LoVo (cell line): ENCODE measurements at regions not wholly inside any gene's neighbourhood (a gene's known extent, or its start where the extent isn't known, plus 50 kb on each side); places are given as distances from the start of the nearest gene placed in this dataset.
A peak's percentile ranks its signal among the peaks of the same experiment; 100 is the strongest.
"Not testable (repeated sequence)": the region's sequence is repeated elsewhere in the genome, so short reads cannot be mapped to it uniquely, and the experiment has no call there.

ENCODE experiments used
- DNase-seq: peaks from one replicate; pipeline ENCODE4 v3.0.0-alpha.2; 2016; ENCODE audit warnings: low spot score

GRCh38 chr12:17695495-17695894 lies 394.5 kb downstream of the RERGL start:
- DNase-seq, result no peak

- DNase-seq, result no peak
Observed at GRCh38 chr12:17691369-17691768, 398.6 kb downstream of the RERGL start.

- no peak for DNase-seq
Observed at GRCh38 chr12:17680220-17680619, 409.8 kb downstream of the RERGL start.

GRCh38 chr12:17666641-17667324 lies 423.2 kb downstream of the RERGL start:
- no peak for DNase-seq

- no peak for DNase-seq
Observed at GRCh38 chr12:17665839-17666238, 424.2 kb downstream of the RERGL start.

- DNase-seq, result peak; percentile 31
Observed at GRCh38 chr12:17661250-17661649, 428.7 kb downstream of the RERGL start.

GRCh38 chr12:17652436-17652835 lies 437.6 kb downstream of the RERGL start:
- DNase-seq, result no peak

DNA sequence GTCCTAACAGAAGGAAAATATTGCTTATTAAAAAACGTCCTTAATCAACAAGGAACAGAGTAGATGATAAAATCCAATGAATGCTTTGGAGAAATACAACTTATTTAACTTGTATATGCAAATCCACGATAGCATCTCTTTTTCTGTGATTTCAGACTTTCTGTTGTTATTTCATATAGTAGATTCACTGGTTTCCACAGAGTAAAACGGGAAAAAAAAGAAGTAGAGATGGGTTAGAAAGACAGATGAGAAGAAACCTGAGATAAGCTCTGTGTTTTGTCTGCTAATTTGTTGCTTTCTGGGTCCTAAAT lies 447.7 kb downstream of the RERGL start:
- DNase-seq, result no peak

DNA sequence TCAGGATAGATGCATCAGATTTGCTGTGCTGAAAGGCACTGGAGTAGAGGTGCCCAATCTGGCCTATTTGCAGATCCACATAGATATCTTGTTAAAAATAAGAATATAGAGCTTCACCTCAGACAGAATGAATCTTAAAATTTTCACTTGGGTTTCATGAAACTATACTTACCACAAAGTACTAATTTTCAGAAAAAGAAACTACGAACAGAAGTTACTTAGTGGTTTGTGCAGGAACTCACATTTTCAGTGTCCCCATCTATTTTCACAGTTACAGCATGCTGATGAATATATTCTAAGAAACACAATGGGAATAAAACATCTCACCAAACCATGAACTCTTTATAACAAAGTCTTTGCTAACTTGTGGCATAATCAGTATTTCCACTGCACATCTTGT lies 449.4 kb downstream of the RERGL start:
- no peak for DNase-seq

- DNase-seq, result no peak
Observed at GRCh38 chr12:17618831-17619230, 471.2 kb downstream of the RERGL start.

DNA sequence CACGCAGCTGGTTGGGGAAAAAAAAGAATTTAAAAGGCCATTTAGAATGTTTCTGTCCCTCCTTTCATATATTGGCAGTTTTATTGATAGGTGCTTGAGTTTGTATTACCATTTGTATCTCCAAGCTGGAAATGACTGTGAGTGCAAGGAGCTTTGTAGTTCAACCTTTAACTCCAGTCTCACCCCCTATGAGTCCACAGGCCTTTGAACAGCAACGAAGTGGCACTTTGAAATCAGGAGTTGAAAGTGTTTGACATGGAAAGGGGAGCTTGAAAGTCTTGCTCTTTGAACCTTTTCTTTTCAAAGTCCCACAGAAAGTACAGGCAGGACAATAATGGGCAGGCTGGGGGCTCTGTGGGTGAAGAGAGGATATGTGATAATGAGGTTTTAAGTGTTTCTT lies 480.3 kb downstream of the RERGL start:
- DNase-seq, result no peak

- DNase-seq, result no peak
Observed at GRCh38 chr12:17609153-17609552, 480.8 kb downstream of the RERGL start.

- DNase-seq, result no peak
Observed at GRCh38 chr12:17595111-17595510, 494.9 kb downstream of the RERGL start.

GRCh38 chr12:17593715-17594406 lies 496.1 kb downstream of the RERGL start:
- DNase-seq, result no peak

DNA sequence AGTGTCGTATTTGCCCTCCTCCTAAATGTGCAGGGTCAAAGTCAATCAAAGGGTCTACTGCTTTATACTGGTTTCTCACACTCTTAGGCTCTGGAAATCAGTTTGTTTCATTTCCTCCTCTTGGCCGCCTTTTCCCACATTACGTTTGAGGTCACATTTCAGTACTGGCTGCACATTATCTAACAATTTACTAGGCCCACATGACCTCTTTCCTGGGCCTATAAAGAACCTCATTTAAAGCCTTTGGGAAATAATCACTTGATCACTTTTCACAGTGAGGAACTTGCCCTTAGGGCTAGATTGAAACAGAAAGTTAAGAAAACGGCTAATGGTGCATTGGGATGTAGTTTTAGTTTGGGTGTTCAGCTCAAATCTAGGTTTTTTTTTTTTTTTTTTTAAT lies 497.5 kb downstream of the RERGL start:
- no peak for DNase-seq

GRCh38 chr12:17591005-17591681 lies 498.9 kb downstream of the RERGL start:
- no peak for DNase-seq

- peak; percentile 37 for DNase-seq
Observed at GRCh38 chr12:17588968-17589367, 501.0 kb downstream of the RERGL start.

- no peak for DNase-seq
Observed at GRCh38 chr12:17579205-17580026, 510.6 kb downstream of the RERGL start.

DNA sequence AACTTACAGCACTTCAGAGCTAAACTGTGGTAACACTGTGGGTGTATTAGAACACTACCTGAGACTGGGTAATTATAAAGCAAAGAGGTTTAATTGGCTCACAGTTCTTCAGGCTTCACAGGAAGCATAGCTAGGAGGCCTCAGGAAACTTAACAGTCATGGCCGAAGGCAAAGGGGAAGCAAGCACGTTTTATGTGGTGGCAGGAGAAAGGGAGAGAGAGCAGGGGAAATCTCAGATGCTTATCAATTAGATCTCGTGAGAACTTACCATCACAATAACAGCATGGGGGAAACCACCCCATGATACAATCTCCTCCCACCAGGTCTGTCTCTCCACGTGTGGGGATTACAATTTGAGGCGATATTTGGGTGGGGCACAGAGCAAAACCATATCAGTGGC lies 512.6 kb downstream of the RERGL start:
- DNase-seq, result no peak

DNA sequence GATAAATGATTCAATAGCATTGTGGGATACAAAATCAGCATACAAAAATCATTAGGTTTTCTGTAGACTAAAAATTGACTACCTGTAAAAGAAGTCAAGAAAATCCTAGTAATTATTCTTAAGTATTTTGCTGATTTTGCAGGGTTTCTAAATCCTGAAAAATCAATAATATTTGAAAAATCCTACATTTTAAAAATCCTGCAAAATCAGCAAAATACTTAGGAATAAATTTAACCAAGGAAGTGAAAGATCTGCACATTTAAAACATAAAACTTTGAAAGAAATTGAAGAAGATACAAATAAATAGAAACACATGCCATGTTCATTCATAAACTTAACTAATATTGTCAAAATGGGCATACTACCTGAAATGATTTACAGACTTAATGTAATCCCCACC lies 517.7 kb downstream of the RERGL start:
- DNase-seq, result no peak

GRCh38 chr12:17571047-17571446 lies 518.9 kb downstream of the RERGL start:
- no peak for DNase-seq

GRCh38 chr12:17564630-17565029 lies 525.4 kb downstream of the RERGL start:
- DNase-seq, result not testable (repeated sequence)

DNA sequence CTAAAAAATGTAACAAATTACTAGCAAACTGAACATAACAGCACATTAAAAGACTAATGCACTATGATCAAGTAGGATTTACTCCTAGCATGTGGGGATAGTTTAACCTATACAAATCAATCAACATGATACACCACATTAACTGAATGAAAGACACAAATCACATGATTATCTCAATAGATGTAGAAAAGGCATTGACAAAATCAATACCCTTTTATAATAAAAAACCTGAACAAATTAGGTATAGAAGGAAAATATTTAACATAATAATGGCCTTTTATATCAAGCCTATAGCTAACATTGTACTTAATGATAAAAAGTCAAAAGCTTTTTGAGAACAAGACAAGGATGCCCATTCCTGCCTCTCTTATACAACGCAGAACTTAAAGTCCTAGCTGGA lies 540.0 kb downstream of the RERGL start:
- DNase-seq, result no peak
